ENCODE measurements at regions not wholly inside any gene's neighbourhood (a gene's known extent, or its start where the extent isn't known, plus 50 kb on each side); places are given as distances from the start of the nearest gene placed in this dataset.

- ATAC-seq (ENCODE audit: low read depth) (no peak), DNase-seq (ENCODE audit: low spot score) (peak; percentile 64)
- TF ChIP-seq, protein P1, sequence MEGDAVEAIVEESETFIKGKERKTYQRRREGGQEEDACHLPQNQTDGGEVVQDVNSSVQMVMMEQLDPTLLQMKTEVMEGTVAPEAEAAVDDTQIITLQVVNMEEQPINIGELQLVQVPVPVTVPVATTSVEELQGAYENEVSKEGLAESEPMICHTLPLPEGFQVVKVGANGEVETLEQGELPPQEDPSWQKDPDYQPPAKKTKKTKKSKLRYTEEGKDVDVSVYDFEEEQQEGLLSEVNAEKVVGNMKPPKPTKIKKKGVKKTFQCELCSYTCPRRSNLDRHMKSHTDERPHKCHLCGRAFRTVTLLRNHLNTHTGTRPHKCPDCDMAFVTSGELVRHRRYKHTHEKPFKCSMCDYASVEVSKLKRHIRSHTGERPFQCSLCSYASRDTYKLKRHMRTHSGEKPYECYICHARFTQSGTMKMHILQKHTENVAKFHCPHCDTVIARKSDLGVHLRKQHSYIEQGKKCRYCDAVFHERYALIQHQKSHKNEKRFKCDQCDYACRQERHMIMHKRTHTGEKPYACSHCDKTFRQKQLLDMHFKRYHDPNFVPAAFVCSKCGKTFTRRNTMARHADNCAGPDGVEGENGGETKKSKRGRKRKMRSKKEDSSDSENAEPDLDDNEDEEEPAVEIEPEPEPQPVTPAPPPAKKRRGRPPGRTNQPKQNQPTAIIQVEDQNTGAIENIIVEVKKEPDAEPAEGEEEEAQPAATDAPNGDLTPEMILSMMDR (IDR thresholded peaks at IDR 0.05; ENCODE audit: poor library complexity, severe bottlenecking), result no peak
- Histone ChIP-seq H3K36me3 (ENCODE audit: low read depth) (no peaks in the 10 kb centered on the region), H3K4me3 (ENCODE audit: severe bottlenecking) (no peak overlapping the region), H3K9me3 (ENCODE audit: severe bottlenecking) (no peaks in the 10 kb centered on the region), H3K4me1 (ENCODE audit: insufficient read depth, poor library complexity, severe bottlenecking) (peaks cover 20% of the 10 kb centered on the region), H3K27me3 (ENCODE audit: insufficient read depth, poor library complexity, severe bottlenecking) (no peaks in the 10 kb centered on the region), H3K27ac (ENCODE audit: poor library complexity, severe bottlenecking) (no peak overlapping the region)
These were observed 90.2 kb upstream of the TOX2 start for GRCh38 chr20:43824309-43825050.

DNA sequence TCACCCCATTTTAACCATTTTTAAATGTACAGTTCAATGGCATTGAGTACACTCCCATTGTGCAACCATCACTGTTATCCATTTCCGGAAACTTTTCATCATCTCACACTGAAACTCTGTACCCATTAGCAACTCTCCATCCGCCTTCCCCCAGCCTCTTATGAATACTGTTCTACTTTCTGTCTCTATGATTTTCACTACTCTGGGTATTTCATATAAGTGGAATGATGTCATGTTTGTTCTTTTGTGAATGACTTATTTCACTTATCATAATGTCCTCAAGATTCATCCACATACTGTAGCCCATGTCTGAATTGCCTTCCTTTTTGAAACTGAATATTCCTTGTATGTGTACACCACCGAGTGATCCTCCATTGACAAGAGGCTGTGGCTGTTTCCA, 92.9 kb upstream of the TOX2 start:
- no peaks in the 10 kb centered on the region for H3K36me3 ChIP-seq (ENCODE audit: low read depth)
- H3K27me3 ChIP-seq (ENCODE audit: insufficient read depth, poor library complexity, severe bottlenecking), result no peaks in the 10 kb centered on the region
- peak; percentile 42 for DNase-seq (ENCODE audit: low spot score)
- TF ChIP-seq, protein P1 (IDR thresholded peaks at IDR 0.05; ENCODE audit: poor library complexity, severe bottlenecking), result no peak
- peak overlapping the region; percentile 83 for H3K27ac ChIP-seq (ENCODE audit: poor library complexity, severe bottlenecking)
- peak; percentile 49 for ATAC-seq (ENCODE audit: low read depth)
- peaks cover 20% of the 10 kb centered on the region for H3K4me1 ChIP-seq (ENCODE audit: insufficient read depth, poor library complexity, severe bottlenecking)
- H3K4me3 ChIP-seq (ENCODE audit: severe bottlenecking), result no peak overlapping the region
- no peaks in the 10 kb centered on the region for H3K9me3 ChIP-seq (ENCODE audit: severe bottlenecking)

- DNase-seq (ENCODE audit: low spot score) (peak; percentile 90), ATAC-seq (ENCODE audit: low read depth) (peak; percentile 100)
- H3K27me3 ChIP-seq (ENCODE audit: insufficient read depth, poor library complexity, severe bottlenecking), result no peaks in the 10 kb centered on the region
- TF ChIP-seq, protein P1 (IDR thresholded peaks at IDR 0.05; ENCODE audit: poor library complexity, severe bottlenecking), result no peak
- H3K4me3 ChIP-seq (ENCODE audit: severe bottlenecking), result no peak overlapping the region
- peak overlapping the region; percentile 83 for H3K27ac ChIP-seq (ENCODE audit: poor library complexity, severe bottlenecking)
- no peaks in the 10 kb centered on the region for H3K9me3 ChIP-seq (ENCODE audit: severe bottlenecking)
- no peaks in the 10 kb centered on the region for H3K36me3 ChIP-seq (ENCODE audit: low read depth)
- H3K4me1 ChIP-seq (ENCODE audit: insufficient read depth, poor library complexity, severe bottlenecking), result peaks cover 20% of the 10 kb centered on the region
These were observed 93.8 kb upstream of the TOX2 start for GRCh38 chr20:43820731-43821330.

- Histone ChIP-seq H3K4me3 (ENCODE audit: severe bottlenecking) (no peak overlapping the region), H3K36me3 (ENCODE audit: low read depth) (no peaks in the 10 kb centered on the region), H3K27me3 (ENCODE audit: insufficient read depth, poor library complexity, severe bottlenecking) (peaks cover 4% of the 10 kb centered on the region), H3K27ac (ENCODE audit: poor library complexity, severe bottlenecking) (no peak overlapping the region), H3K4me1 (ENCODE audit: insufficient read depth, poor library complexity, severe bottlenecking) (no peaks in the 10 kb centered on the region), H3K9me3 (ENCODE audit: severe bottlenecking) (peaks cover 26% of the 10 kb centered on the region)
- ATAC-seq (ENCODE audit: low read depth) (no peak; the same call in 2 of the 3 replicates), DNase-seq (ENCODE audit: low spot score) (no peak)
- TF ChIP-seq, protein P1 (IDR thresholded peaks at IDR 0.05; ENCODE audit: poor library complexity, severe bottlenecking), result no peak
These were observed 85.4 kb upstream of the GTSF1L start for GRCh38 chr20:43812216-43812615.
